Common myeloid progenitor, CD34-positive (primary cell): ENCODE measurements at regions not wholly inside any gene's neighbourhood (a gene's known extent, or its start where the extent isn't known, plus 50 kb on each side); places are given as distances from the start of the nearest gene placed in this dataset.

Experiments
- CTCF ChIA-PET: fragments of 350-600 bp; sonication (Branson Sonifier 250); formaldehyde crosslinking; loops from one replicate; lab custom pipeline; 2021; ENCODE audit warnings: antibody characterized with exemption; lab: Charles Lee
- POLR2A ChIA-PET: fragments of 350-600 bp; sonication (Branson Sonifier 250); formaldehyde crosslinking; loops from one replicate; lab custom pipeline; 2021; ENCODE audit warnings: antibody characterized with exemption; lab: Charles Lee
- DNase-seq, 3 donors: peaks; one replicate each; pipeline versions ENCODE4 v3.0.0 to v3.0.0-alpha.2; 2013
- H3K27ac ChIP-seq, 2 experiments: 1 replicate in 1 of 2; 2 replicates in 1 of 2; pipeline ENCODE4 v1.7.0; 2013; ENCODE audit warnings: inconsistent platforms in 2 of 2, low read length in 2 of 2, mild to moderate bottlenecking in 2 of 2, low read depth in 1 of 2, moderate library complexity in 1 of 2; ENCODE audit not compliant: severe bottlenecking in 2 of 2, insufficient read depth in 1 of 2, poor library complexity in 1 of 2
- H3K27me3 ChIP-seq, 5 experiments: replicated peaks in 2 of 5; 1 replicate in 3 of 5; 2 replicates in 2 of 5; pipeline versions ENCODE4 v1.6.1 to v1.7.0; 2013; ENCODE audit warnings: low read length in 4 of 5, mild to moderate bottlenecking in 2 of 5, moderate library complexity in 2 of 5, inconsistent platforms in 1 of 5; ENCODE audit not compliant: insufficient read depth in 5 of 5, control insufficient read depth in 4 of 5
- H3K36me3 ChIP-seq, 4 experiments: 1 replicate in 2 of 4; 2 replicates in 2 of 4; pipeline versions ENCODE4 v1.6.1 to v1.7.0; 2013; ENCODE audit warnings: low read length in 3 of 4, control low read depth in 1 of 4, mild to moderate bottlenecking in 1 of 4; ENCODE audit not compliant: control insufficient read depth in 4 of 4, insufficient read depth in 4 of 4
- H3K4me1 ChIP-seq, 4 experiments: 1 replicate in 3 of 4; 2 replicates in 1 of 4; pipeline versions ENCODE4 v1.6.1 to v1.7.1; 2013; ENCODE audit warnings: low read length in 3 of 4, mild to moderate bottlenecking in 3 of 4, control low read depth in 1 of 4, inconsistent platforms in 1 of 4, moderate library complexity in 1 of 4; ENCODE audit not compliant: control insufficient read depth in 4 of 4, insufficient read depth in 4 of 4; ENCODE audit errors: control extremely low read depth in 1 of 4
- H3K4me3 ChIP-seq, 7 experiments: 1 replicate in 4 of 7; 2 replicates in 3 of 7; pipeline versions ENCODE4 v1.5.1 to v1.7.0; 2013; ENCODE audit warnings: mild to moderate bottlenecking in 7 of 7, low read length in 6 of 7, moderate library complexity in 6 of 7, inconsistent platforms in 2 of 7, low read depth in 2 of 7, control low read depth in 1 of 7; ENCODE audit not compliant: insufficient read depth in 4 of 7, control insufficient read depth in 1 of 7; ENCODE audit errors: extremely low read depth in 1 of 7
- H3K9me3 ChIP-seq, 5 experiments: 1 replicate in 4 of 5; 2 replicates in 1 of 5; pipeline versions ENCODE4 v1.6.1 to v1.7.1; 2013; ENCODE audit warnings: low read length in 4 of 5, mild to moderate bottlenecking in 2 of 5, inconsistent platforms in 1 of 5, low read depth in 1 of 5, moderate library complexity in 1 of 5; ENCODE audit not compliant: control insufficient read depth in 4 of 5, insufficient read depth in 2 of 5; ENCODE audit errors: control extremely low read depth in 1 of 5
- WGBS: methylation state at CpG from one replicate; pipeline ENCODE4 v1.1.5; 2013; ENCODE audit not compliant: insufficient coverage; 5-methylcytosine and 5-hydroxymethylcytosine counted together

- Histone ChIP-seq H3K36me3 (no peaks in the 10 kb centered on the region), H3K27me3 (no peaks in the 10 kb centered on the region), H3K4me1 (no peaks in the 10 kb centered on the region), H3K27ac (no peak overlapping the region), H3K4me3 (no peak overlapping the region), H3K9me3 (peaks cover 0 to 5% (median 0%) of the 10 kb centered on the region in 5 experiments)
- ChIA-PET POLR2A (no interaction called here), CTCF (no interaction called here)
- WGBS = no CpG with 5 or more reads among the region's 1 CpG
- DNase-seq = no peak
Observed at GRCh38 chr5:67372887-67373286, 176.3 kb upstream of the CD180 start.

GRCh38 chr5:67371924-67372323 is 175.3 kb upstream of the CD180 start:
- CTCF ChIA-PET = no interaction called here
- POLR2A ChIA-PET = no interaction called here
- no CpG with 5 or more reads among the region's 1 CpG for WGBS
- Histone ChIP-seq H3K27ac (no peak overlapping the region), H3K27me3 (no peaks in the 10 kb centered on the region), H3K4me3 (no peak overlapping the region), H3K9me3 (peaks cover 0 to 5% (median 0%) of the 10 kb centered on the region in 5 experiments), H3K36me3 (no peaks in the 10 kb centered on the region), H3K4me1 (no peaks in the 10 kb centered on the region)
- DNase-seq = no peak

GRCh38 chr5:67366691-67367395 is 170.2 kb upstream of the CD180 start:
- Histone ChIP-seq H3K4me3 (no peak overlapping the region), H3K4me1 (no peaks in the 10 kb centered on the region), H3K36me3 (no peaks in the 10 kb centered on the region), H3K27me3 (no peaks in the 10 kb centered on the region), H3K9me3 (no peaks in the 10 kb centered on the region), H3K27ac (no peak overlapping the region)
- ChIA-PET POLR2A (no interaction called here), CTCF (no interaction called here)
- no peak for DNase-seq
- 100% methylated on average over 4 of the region's 5 CpGs for WGBS

GRCh38 chr5:67366276-67366675 is 169.7 kb upstream of the CD180 start:
- Histone ChIP-seq H3K27ac (no peak overlapping the region), H3K9me3 (no peaks in the 10 kb centered on the region), H3K27me3 (no peaks in the 10 kb centered on the region), H3K4me1 (no peaks in the 10 kb centered on the region), H3K4me3 (no peak overlapping the region), H3K36me3 (no peaks in the 10 kb centered on the region)
- WGBS = 98% methylated on average over 7 of the region's 8 CpGs
- DNase-seq = no peak
- CTCF ChIA-PET = no interaction called here
- POLR2A ChIA-PET = no interaction called here

GRCh38 chr5:67364381-67364970 is 167.9 kb upstream of the CD180 start:
- WGBS = 100% methylated on average over 3 of the region's 3 CpGs
- Histone ChIP-seq H3K9me3 (no peaks in the 10 kb centered on the region), H3K36me3 (no peaks in the 10 kb centered on the region), H3K4me1 (peaks cover 8 to 11% (median 9%) of the 10 kb centered on the region in 4 experiments), H3K27ac (no peak overlapping the region), H3K4me3 (no peak overlapping the region), H3K27me3 (no peaks in the 10 kb centered on the region)
- DNase-seq = no peak
- ChIA-PET CTCF (interaction anchor here (0.9 to 1.2 kb wide), 2 partner anchors 13 to 15 kb away, joined by 3 read pairs; no protein-coding TSS in a partner anchor), POLR2A (no interaction called here)

- Histone ChIP-seq H3K27ac (no peak overlapping the region), H3K9me3 (no peaks in the 10 kb centered on the region), H3K27me3 (no peaks in the 10 kb centered on the region), H3K4me3 (no peak overlapping the region), H3K4me1 (peaks cover 8 to 11% (median 9%) of the 10 kb centered on the region in 4 experiments), H3K36me3 (no peaks in the 10 kb centered on the region)
- WGBS = 100% methylated on average over 1 of the region's 1 CpG
- CTCF ChIA-PET = interaction anchor here (0.9 to 1.2 kb wide), 2 partner anchors 14 kb away, joined by 3 read pairs; no protein-coding TSS in a partner anchor
- POLR2A ChIA-PET = no interaction called here
- no peak for DNase-seq
Observed at GRCh38 chr5:67363963-67364362, 167.4 kb upstream of the CD180 start.

- H3K27ac ChIP-seq = no peak overlapping the region
- no peaks in the 10 kb centered on the region for H3K9me3 ChIP-seq
- WGBS = 81% methylated on average over 4 of the region's 5 CpGs
- no peaks in the 10 kb centered on the region for H3K27me3 ChIP-seq
- peak in 2 of 3 donors; percentile 4 to 13 for DNase-seq
- no peaks in the 10 kb centered on the region for H3K36me3 ChIP-seq
- ChIA-PET CTCF (no interaction called here), POLR2A (no interaction called here)
- H3K4me1 ChIP-seq = peaks cover 8 to 11% (median 9%) of the 10 kb centered on the region in 4 experiments
- H3K4me3 ChIP-seq = no peak overlapping the region
Observed at GRCh38 chr5:67363180-67363709, 166.6 kb upstream of the CD180 start.
